Astrocyte (in vitro differentiated cells and primary cell): ENCODE measurements at regions not wholly inside any gene's neighbourhood (a gene's known extent, or its start where the extent isn't known, plus 50 kb on each side); places are given as distances from the start of the nearest gene placed in this dataset.

Source experiments
- DNase-seq: peaks from one replicate; pipeline ENCODE4 v3.0.0-alpha.2; 2010; ENCODE audit warnings: low read depth
- FAIRE-seq: peaks from 2 replicates; lab custom pipeline; 2011; peaks lifted over from hg19 to GRCh38; lab: Jason Lieb, UNC
- H2AFZ ChIP-seq: 2 replicates; pipeline ENCODE4 v1.6.0; 2012; ENCODE audit warnings: low read depth, low read length, inconsistent platforms
- H3K27ac ChIP-seq: 2 replicates; pipeline ENCODE4 v1.5.1; 2011; ENCODE audit warnings: low read depth, low read length, inconsistent platforms
- H3K27me3 ChIP-seq: 2 replicates; pipeline ENCODE4 v1.6.0; 2011; ENCODE audit warnings: low read length, inconsistent platforms; ENCODE audit not compliant: insufficient read depth
- H3K36me3 ChIP-seq: 2 replicates; pipeline ENCODE4 v1.5.1; 2011; ENCODE audit warnings: low read length, inconsistent platforms; ENCODE audit not compliant: insufficient read depth
- H3K4me1 ChIP-seq: 2 replicates; pipeline ENCODE4 v1.5.1; 2011; ENCODE audit warnings: low read length, inconsistent platforms; ENCODE audit not compliant: insufficient read depth
- H3K4me2 ChIP-seq: 2 replicates; pipeline ENCODE4 v1.6.0; 2012; ENCODE audit warnings: low read length, inconsistent platforms
- H3K4me3 ChIP-seq: 2 replicates; pipeline ENCODE4 v1.5.1; 2011; ENCODE audit warnings: low read depth, mild to moderate bottlenecking, low read length, inconsistent platforms; ENCODE audit not compliant: insufficient read depth
- H3K79me2 ChIP-seq: 2 replicates; pipeline ENCODE4 v1.6.0; 2012; ENCODE audit warnings: mild to moderate bottlenecking, low read length, inconsistent platforms; ENCODE audit not compliant: insufficient read depth
- H3K9ac ChIP-seq: 2 replicates; pipeline ENCODE4 v1.6.0; 2012; ENCODE audit warnings: mild to moderate bottlenecking, low read length, inconsistent platforms
- H3K9me3 ChIP-seq: 2 replicates; pipeline ENCODE4 v1.5.1; 2012; ENCODE audit warnings: low read depth, mild to moderate bottlenecking, low read length, inconsistent platforms; ENCODE audit not compliant: insufficient read depth
- H4K20me1 ChIP-seq: 2 replicates; pipeline ENCODE4 v1.6.0; 2012; ENCODE audit warnings: low read length, inconsistent platforms; ENCODE audit not compliant: insufficient read depth
- H3K27ac Mint-ChIP-seq: one replicate; pipeline ENCODE4 v1.8.0; 2021; ENCODE audit warnings: mild to moderate bottlenecking, mixed read lengths; ENCODE audit not compliant: unreplicated experiment
- H3K27me3 Mint-ChIP-seq: one replicate; pipeline ENCODE4 v1.8.0; 2021; ENCODE audit warnings: low read depth, mixed read lengths; ENCODE audit not compliant: unreplicated experiment
- H3K36me3 Mint-ChIP-seq: one replicate; pipeline ENCODE4 v1.8.0; 2021; ENCODE audit warnings: low read depth, mixed read lengths; ENCODE audit not compliant: unreplicated experiment
- H3K4me1 Mint-ChIP-seq: one replicate; pipeline ENCODE4 v1.8.0; 2021; ENCODE audit warnings: low read depth, mixed read lengths; ENCODE audit not compliant: unreplicated experiment
- H3K4me3 Mint-ChIP-seq: one replicate; pipeline ENCODE4 v1.8.0; 2021; ENCODE audit warnings: mild to moderate bottlenecking, moderate library complexity, mixed read lengths; ENCODE audit not compliant: unreplicated experiment
- H3K9me3 Mint-ChIP-seq: one replicate; pipeline ENCODE4 v1.8.0; 2021; ENCODE audit warnings: mild to moderate bottlenecking, mixed read lengths; ENCODE audit not compliant: unreplicated experiment
- EZH2 ChIP-seq: IDR thresholded peaks from 2 replicates; pipeline ENCODE4 v1.6.1; 2012; ENCODE audit warnings: mild to moderate bottlenecking, low read length, inconsistent platforms; ENCODE audit not compliant: insufficient read depth
- TF ChIP-seq, protein P1 (sequence below): IDR thresholded peaks from 2 replicates; pipeline ENCODE4 v1.5.1; 2011; ENCODE audit warnings: low read depth, mild to moderate bottlenecking, inconsistent platforms, low read length, moderate library complexity; ENCODE audit not compliant: insufficient read depth

GRCh38 chr9:75389101-75389500 lies 300.8 kb downstream of the OSTF1 start:
- H3K27me3 ChIP-seq: no peaks in the 10 kb centered on the region
- H3K4me1 ChIP-seq: no peaks in the 10 kb centered on the region
- H3K4me3 ChIP-seq: no peak overlapping the region
- Mint-ChIP-seq H3K27me3 (peaks cover 3% of the 10 kb centered on the region), H3K27ac (no peak overlapping the region), H3K4me3 (no peak overlapping the region), H3K36me3 (no peaks in the 10 kb centered on the region), H3K4me1 (no peaks in the 10 kb centered on the region), H3K9me3 (peaks cover 13% of the 10 kb centered on the region)
- H4K20me1 ChIP-seq: no peaks in the 10 kb centered on the region
- no peak overlapping the region for H3K9ac ChIP-seq
- no peaks in the 10 kb centered on the region for H3K36me3 ChIP-seq
- no peak overlapping the region for H3K4me2 ChIP-seq
- H3K27ac ChIP-seq: no peak overlapping the region
- no peak overlapping the region for H2AFZ ChIP-seq
- TF ChIP-seq, protein P1, sequence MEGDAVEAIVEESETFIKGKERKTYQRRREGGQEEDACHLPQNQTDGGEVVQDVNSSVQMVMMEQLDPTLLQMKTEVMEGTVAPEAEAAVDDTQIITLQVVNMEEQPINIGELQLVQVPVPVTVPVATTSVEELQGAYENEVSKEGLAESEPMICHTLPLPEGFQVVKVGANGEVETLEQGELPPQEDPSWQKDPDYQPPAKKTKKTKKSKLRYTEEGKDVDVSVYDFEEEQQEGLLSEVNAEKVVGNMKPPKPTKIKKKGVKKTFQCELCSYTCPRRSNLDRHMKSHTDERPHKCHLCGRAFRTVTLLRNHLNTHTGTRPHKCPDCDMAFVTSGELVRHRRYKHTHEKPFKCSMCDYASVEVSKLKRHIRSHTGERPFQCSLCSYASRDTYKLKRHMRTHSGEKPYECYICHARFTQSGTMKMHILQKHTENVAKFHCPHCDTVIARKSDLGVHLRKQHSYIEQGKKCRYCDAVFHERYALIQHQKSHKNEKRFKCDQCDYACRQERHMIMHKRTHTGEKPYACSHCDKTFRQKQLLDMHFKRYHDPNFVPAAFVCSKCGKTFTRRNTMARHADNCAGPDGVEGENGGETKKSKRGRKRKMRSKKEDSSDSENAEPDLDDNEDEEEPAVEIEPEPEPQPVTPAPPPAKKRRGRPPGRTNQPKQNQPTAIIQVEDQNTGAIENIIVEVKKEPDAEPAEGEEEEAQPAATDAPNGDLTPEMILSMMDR: no peak
- no peak for TF ChIP-seq EZH2
- DNase-seq (no peak), FAIRE-seq (no peak)
- H3K9me3 ChIP-seq: no peaks in the 10 kb centered on the region
- no peaks in the 10 kb centered on the region for H3K79me2 ChIP-seq

DNA sequence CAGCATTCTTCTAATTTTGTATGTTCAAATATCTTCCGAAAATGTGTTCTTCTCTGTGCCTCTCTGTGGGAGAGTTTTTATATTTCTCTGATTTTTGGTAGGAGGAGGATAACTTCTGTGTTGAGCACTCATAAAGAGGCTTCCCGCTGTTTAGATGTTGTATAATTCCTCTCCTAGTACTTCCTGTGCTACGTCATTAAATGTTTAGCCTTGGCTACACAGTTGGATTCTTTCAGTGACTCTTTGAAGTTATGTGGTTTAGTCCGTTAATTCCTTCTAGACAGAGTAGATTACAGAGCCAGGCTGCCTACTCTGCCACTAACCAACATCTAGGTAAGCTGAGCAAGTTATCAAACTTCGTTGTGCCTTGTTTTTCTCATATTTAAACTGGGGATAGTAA lies 302.6 kb downstream of the OSTF1 start:
- no peak overlapping the region for H3K4me3 Mint-ChIP-seq
- H3K36me3 Mint-ChIP-seq: no peaks in the 10 kb centered on the region
- H3K36me3 ChIP-seq: no peaks in the 10 kb centered on the region
- no peaks in the 10 kb centered on the region for H3K27me3 ChIP-seq
- H3K4me3 ChIP-seq: no peak overlapping the region
- no peaks in the 10 kb centered on the region for H3K4me1 ChIP-seq
- H3K9me3 Mint-ChIP-seq: peaks cover 3% of the 10 kb centered on the region
- H3K4me1 Mint-ChIP-seq: no peaks in the 10 kb centered on the region
- TF ChIP-seq, protein P1: no peak
- TF ChIP-seq EZH2: no peak
- no peaks in the 10 kb centered on the region for H3K79me2 ChIP-seq
- no peak for DNase-seq
- no peak overlapping the region for H2AFZ ChIP-seq
- H3K9me3 ChIP-seq: no peaks in the 10 kb centered on the region
- H4K20me1 ChIP-seq: no peaks in the 10 kb centered on the region
- H3K27me3 Mint-ChIP-seq: peaks cover 3% of the 10 kb centered on the region
- no peak overlapping the region for H3K27ac Mint-ChIP-seq
- no peak overlapping the region for H3K27ac ChIP-seq
- FAIRE-seq: no peak
- no peak overlapping the region for H3K9ac ChIP-seq
- no peak overlapping the region for H3K4me2 ChIP-seq

DNA sequence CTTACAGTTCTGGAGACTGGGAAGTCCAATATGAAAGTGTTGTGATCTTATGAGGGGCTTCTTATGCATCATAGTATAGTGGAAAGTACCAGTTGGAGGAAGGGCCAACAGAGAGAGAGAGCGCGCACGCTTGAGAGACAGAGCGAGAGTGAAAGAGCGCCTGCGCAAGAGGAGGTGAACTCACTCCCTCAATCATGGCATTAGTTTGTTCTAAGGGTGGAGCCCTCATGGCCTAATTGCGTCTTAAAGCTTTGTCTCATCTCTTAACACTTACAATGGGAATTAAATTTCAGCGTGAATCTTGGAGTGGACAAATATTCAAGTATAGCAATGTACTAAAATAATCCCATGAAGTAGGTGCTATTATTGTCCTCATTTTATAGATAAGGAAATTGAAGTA lies 303.2 kb downstream of the OSTF1 start:
- TF ChIP-seq, protein P1: no peak
- no peak for TF ChIP-seq EZH2
- H3K4me1 Mint-ChIP-seq: no peaks in the 10 kb centered on the region
- Histone ChIP-seq H3K9me3 (no peaks in the 10 kb centered on the region), H3K79me2 (no peaks in the 10 kb centered on the region), H3K4me2 (no peak overlapping the region), H4K20me1 (no peaks in the 10 kb centered on the region), H3K4me3 (no peak overlapping the region), H3K9ac (no peak overlapping the region), H3K36me3 (no peaks in the 10 kb centered on the region), H3K27me3 (no peaks in the 10 kb centered on the region), H3K27ac (no peak overlapping the region), H2AFZ (no peak overlapping the region), H3K4me1 (no peaks in the 10 kb centered on the region)
- peaks cover 2% of the 10 kb centered on the region for H3K9me3 Mint-ChIP-seq
- H3K4me3 Mint-ChIP-seq: no peak overlapping the region
- H3K27ac Mint-ChIP-seq: no peak overlapping the region
- FAIRE-seq (no peak), DNase-seq (no peak)
- H3K27me3 Mint-ChIP-seq: peaks cover 3% of the 10 kb centered on the region
- no peaks in the 10 kb centered on the region for H3K36me3 Mint-ChIP-seq
